ENCODE measurements at regions not wholly inside any gene's neighbourhood (a gene's known extent, or its start where the extent isn't known, plus 50 kb on each side); places are given as distances from the start of the nearest gene placed in this dataset.

DNA sequence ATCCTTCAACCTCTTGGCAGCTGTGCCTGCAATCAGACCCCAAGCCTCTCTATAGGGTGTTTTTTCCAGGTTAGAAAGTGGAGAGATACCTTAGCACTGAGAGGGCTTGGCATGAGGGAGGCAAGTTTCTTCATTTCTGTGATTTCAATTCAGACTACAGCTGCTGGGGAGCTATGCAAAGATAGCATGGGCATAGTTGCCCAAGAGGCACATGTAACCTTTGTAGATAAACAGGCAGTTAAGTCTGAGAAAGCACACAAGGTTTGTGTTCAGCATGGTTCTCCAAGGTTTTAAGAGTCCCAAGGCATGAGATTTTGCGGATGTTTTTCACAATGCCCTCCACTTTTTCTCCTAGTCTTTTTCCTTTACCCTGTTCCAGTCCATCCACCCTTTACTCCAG lies 385.0 kb upstream of the ETAA1 start:
- Histone ChIP-seq H3K4me3 (no peak overlapping the region), H3K27me3 (no peaks in the 10 kb centered on the region), H3K36me3 (no peaks in the 10 kb centered on the region), H3K9me3 (no peaks in the 10 kb centered on the region), H3K4me1 (no peaks in the 10 kb centered on the region), H3K27ac (no peak overlapping the region)
- TF ChIP-seq POLR2AphosphoS5 (IDR thresholded peaks at IDR 0.05), result no peak
- TF ChIP-seq EP300 (IDR thresholded peaks at IDR 0.05), result no peak
- TF ChIP-seq POLR2A (IDR thresholded peaks at IDR 0.05), result no peak
- TF ChIP-seq, protein P1, sequence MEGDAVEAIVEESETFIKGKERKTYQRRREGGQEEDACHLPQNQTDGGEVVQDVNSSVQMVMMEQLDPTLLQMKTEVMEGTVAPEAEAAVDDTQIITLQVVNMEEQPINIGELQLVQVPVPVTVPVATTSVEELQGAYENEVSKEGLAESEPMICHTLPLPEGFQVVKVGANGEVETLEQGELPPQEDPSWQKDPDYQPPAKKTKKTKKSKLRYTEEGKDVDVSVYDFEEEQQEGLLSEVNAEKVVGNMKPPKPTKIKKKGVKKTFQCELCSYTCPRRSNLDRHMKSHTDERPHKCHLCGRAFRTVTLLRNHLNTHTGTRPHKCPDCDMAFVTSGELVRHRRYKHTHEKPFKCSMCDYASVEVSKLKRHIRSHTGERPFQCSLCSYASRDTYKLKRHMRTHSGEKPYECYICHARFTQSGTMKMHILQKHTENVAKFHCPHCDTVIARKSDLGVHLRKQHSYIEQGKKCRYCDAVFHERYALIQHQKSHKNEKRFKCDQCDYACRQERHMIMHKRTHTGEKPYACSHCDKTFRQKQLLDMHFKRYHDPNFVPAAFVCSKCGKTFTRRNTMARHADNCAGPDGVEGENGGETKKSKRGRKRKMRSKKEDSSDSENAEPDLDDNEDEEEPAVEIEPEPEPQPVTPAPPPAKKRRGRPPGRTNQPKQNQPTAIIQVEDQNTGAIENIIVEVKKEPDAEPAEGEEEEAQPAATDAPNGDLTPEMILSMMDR (IDR thresholded peaks at IDR 0.05), result no peak
- WGBS, result 89% methylated on average over 1 of the region's 1 CpG
- no peak for DNase-seq (ENCODE audit: low spot score in 2 of 2)

DNA sequence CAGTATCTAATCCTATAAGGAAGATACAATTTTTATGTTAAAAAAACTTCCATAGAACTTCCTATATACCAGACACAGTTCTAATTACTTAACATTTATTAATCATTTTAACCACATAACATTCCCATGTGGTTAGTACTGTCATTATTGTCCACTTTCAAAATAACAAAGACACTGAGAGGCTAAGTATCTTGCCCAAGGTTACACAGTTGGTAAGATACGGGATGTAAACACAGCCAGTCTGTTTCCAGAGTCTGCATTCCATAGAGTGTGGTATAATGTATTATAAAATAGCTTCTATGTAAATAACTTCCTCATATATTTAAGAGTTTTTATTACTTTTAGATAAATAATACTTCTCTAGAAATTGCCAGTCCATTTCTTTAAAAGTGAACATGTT lies 383.3 kb upstream of the ETAA1 start:
- Histone ChIP-seq H3K27ac (no peak overlapping the region), H3K9me3 (no peaks in the 10 kb centered on the region), H3K4me3 (no peak overlapping the region), H3K36me3 (no peaks in the 10 kb centered on the region), H3K27me3 (no peaks in the 10 kb centered on the region), H3K4me1 (no peaks in the 10 kb centered on the region)
- WGBS, result 61% methylated on average over 1 of the region's 1 CpG
- TF ChIP-seq, protein P1 (IDR thresholded peaks at IDR 0.05), result no peak
- no peak for TF ChIP-seq POLR2AphosphoS5 (IDR thresholded peaks at IDR 0.05)
- TF ChIP-seq EP300 (IDR thresholded peaks at IDR 0.05), result no peak
- no peak for TF ChIP-seq POLR2A (IDR thresholded peaks at IDR 0.05)
- DNase-seq (ENCODE audit: low spot score in 2 of 2), result no peak

DNA sequence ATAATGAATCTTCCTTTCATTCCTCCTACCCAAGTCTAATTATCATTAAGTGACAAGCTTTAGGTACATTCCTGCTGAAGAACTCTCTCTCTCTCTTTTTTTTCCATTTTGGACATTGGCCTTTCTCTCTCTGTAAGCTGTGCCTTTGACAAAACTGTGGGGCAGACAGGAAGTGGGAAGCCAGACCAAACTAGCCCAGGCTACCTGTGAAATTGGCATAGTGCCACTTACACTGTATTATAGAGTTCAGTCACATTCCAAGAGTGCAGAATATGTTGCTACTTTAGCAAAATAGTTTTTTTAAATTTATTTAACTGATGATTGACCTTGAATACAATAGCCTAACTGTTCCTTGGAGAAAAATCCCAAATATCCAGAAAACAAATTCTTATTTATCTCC lies 381.5 kb upstream of the ETAA1 start:
- no peak for TF ChIP-seq EP300 (IDR thresholded peaks at IDR 0.05)
- no peak for TF ChIP-seq POLR2A (IDR thresholded peaks at IDR 0.05)
- no peak for TF ChIP-seq POLR2AphosphoS5 (IDR thresholded peaks at IDR 0.05)
- TF ChIP-seq, protein P1 (IDR thresholded peaks at IDR 0.05), result no peak

DNA sequence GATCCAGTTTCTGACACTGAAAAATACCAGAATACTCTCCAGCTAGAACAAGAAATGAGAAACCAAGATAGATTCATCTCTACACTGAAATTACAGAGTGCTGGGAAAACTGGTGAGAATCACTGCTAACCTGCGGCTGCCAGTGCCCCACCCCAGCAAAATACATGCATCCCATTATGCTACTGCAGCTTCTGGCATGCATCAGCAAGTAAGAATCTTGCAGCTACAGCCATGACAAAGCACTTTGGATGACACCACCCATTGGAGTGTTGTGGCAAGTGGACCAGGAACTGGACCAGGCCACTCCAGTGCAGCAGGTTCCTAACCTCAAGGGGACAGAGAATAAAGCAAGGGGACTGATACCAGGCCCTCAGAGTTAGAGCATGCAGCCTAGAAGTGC lies 378.8 kb upstream of the ETAA1 start:
- Histone ChIP-seq H3K4me1 (no peaks in the 10 kb centered on the region), H3K27ac (no peak overlapping the region), H3K4me3 (no peak overlapping the region), H3K36me3 (no peaks in the 10 kb centered on the region), H3K27me3 (no peaks in the 10 kb centered on the region), H3K9me3 (peaks cover 3% of the 10 kb centered on the region)
- no peak for DNase-seq (ENCODE audit: low spot score in 2 of 2)
- no peak for TF ChIP-seq POLR2A (IDR thresholded peaks at IDR 0.05)
- TF ChIP-seq POLR2AphosphoS5 (IDR thresholded peaks at IDR 0.05), result no peak
- no peak for TF ChIP-seq EP300 (IDR thresholded peaks at IDR 0.05)
- TF ChIP-seq, protein P1 (IDR thresholded peaks at IDR 0.05), result no peak
- 69% methylated on average over 1 of the region's 1 CpG for WGBS

More for the DNA sequence above, 381.5 kb upstream of the ETAA1 start:
- Histone ChIP-seq H3K27ac (no peak overlapping the region), H3K4me1 (no peaks in the 10 kb centered on the region), H3K9me3 (peaks cover 3% of the 10 kb centered on the region), H3K27me3 (no peaks in the 10 kb centered on the region), H3K36me3 (no peaks in the 10 kb centered on the region), H3K4me3 (no peak overlapping the region)
- no peak for DNase-seq (ENCODE audit: low spot score in 2 of 2)

DNA sequence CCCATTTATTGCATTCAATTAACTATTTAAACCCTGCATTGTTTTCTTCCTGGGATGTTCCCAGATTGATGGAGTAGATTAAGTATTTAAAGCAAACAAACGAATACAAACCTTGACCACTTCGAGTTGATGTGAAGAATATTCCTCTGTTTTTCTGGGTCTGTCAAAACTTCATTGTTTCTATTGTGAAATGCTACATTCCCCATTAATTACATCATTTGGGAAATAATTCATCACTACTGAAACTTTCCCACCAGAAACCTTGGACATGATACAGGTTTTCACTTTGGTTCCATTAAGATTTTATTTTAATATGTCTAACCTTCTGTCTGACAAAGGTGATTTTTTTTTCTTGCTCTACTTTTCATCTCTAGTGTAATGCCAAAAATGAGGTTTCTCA lies 365.1 kb upstream of the ETAA1 start:
- no peak for DNase-seq (ENCODE audit: low spot score in 2 of 2)
- Histone ChIP-seq H3K9me3 (no peaks in the 10 kb centered on the region), H3K27ac (no peak overlapping the region), H3K4me1 (no peaks in the 10 kb centered on the region), H3K4me3 (no peak overlapping the region), H3K36me3 (no peaks in the 10 kb centered on the region), H3K27me3 (no peaks in the 10 kb centered on the region)
- TF ChIP-seq, protein P1 (IDR thresholded peaks at IDR 0.05), result no peak
- TF ChIP-seq EP300 (IDR thresholded peaks at IDR 0.05) (no peak), POLR2A (IDR thresholded peaks at IDR 0.05) (no peak), POLR2AphosphoS5 (IDR thresholded peaks at IDR 0.05) (no peak)
- 62% methylated on average over 2 of the region's 2 CpGs for WGBS
